Thymus (tissue), 11 donors: ENCODE measurements at regions not wholly inside any gene's neighbourhood (a gene's known extent, or its start where the extent isn't known, plus 50 kb on each side); places are given as distances from the start of the nearest gene placed in this dataset.

Source experiments
- DNase-seq, 9 donors: peaks; one replicate each; pipeline ENCODE4 v3.0.0-alpha.2; 2013; ENCODE audit warnings: low spot score in 9 of 9, low read depth in 6 of 9, missing footprints in 1 of 9
- H3K27ac ChIP-seq, 2 donors: one replicate each; pipeline ENCODE4 v1.5.1; 2013; ENCODE audit warnings: control low read depth in 1 of 2, low read depth in 1 of 2, low read length in 1 of 2, mild to moderate bottlenecking in 1 of 2, moderate library complexity in 1 of 2
- H3K27me3 ChIP-seq, 2 donors: one replicate each; pipeline ENCODE4 v1.5.1; 2013; ENCODE audit warnings: low read length in 1 of 2; ENCODE audit not compliant: control insufficient read depth in 2 of 2, insufficient read depth in 1 of 2
- H3K36me3 ChIP-seq, 2 donors: one replicate each; pipeline ENCODE4 v1.5.1; 2013; ENCODE audit warnings: low read length in 1 of 2, mild to moderate bottlenecking in 1 of 2, moderate library complexity in 1 of 2; ENCODE audit not compliant: control insufficient read depth in 2 of 2, insufficient read depth in 2 of 2
- H3K4me1 ChIP-seq, 2 donors: one replicate each; pipeline ENCODE4 v1.5.1; 2013; ENCODE audit warnings: low read length in 2 of 2; ENCODE audit not compliant: control insufficient read depth in 2 of 2, insufficient read depth in 2 of 2
- H3K4me3 ChIP-seq, 2 donors: one replicate each; pipeline ENCODE4 v1.5.1; 2013; ENCODE audit warnings: low read length in 2 of 2, control low read depth in 1 of 2, mild to moderate bottlenecking in 1 of 2
- H3K9me3 ChIP-seq, 2 donors: one replicate each; pipeline ENCODE4 v1.5.1; 2013; ENCODE audit warnings: low read length in 1 of 2, mild to moderate bottlenecking in 1 of 2; ENCODE audit not compliant: control insufficient read depth in 2 of 2, insufficient read depth in 1 of 2
- WGBS: extraction: QIAGEN DNeasy Blood & Tissue Kit; methylation state at CpG from one replicate; pipeline ENCODE4 v1.1.7; 2013; 5-methylcytosine and 5-hydroxymethylcytosine counted together
- donor health status: healthy.

- H3K4me3 ChIP-seq = no peak overlapping the region
- no peak overlapping the region for H3K27ac ChIP-seq
- H3K36me3 ChIP-seq = peaks cover 0 to 5% of the 10 kb centered on the region in 2 donors
- 99% methylated on average over 4 of the region's 4 CpGs for WGBS
- H3K27me3 ChIP-seq = no peaks in the 10 kb centered on the region
- no peaks in the 10 kb centered on the region for H3K4me1 ChIP-seq
- DNase-seq = no peak
- H3K9me3 ChIP-seq = peaks cover 0 to 3% of the 10 kb centered on the region in 2 donors
Measured at GRCh38 chr14:71464840-71465239, 467.4 kb upstream of the RGS6 start.

DNA sequence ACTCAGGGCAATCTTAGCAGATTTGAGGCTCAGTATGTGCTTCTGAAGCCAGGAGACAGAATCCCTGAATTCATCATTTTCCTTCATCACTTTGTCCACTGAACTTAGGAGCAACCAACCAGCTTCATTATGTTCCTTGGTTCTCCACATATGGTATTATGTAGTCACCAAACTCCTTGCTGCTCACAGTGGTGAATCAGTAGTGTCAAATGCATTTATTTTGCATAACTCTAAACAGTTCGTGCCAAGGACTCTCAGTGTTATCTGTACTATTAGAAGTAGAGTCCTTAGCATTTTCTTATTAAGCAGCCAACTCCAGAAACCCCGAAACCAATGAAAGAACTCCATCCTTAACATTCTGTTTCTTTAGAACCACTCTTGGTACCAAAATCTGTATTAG lies 466.9 kb upstream of the RGS6 start:
- no peak for DNase-seq
- H3K9me3 ChIP-seq = peaks cover 0 to 3% of the 10 kb centered on the region in 2 donors
- no peaks in the 10 kb centered on the region for H3K27me3 ChIP-seq
- no peaks in the 10 kb centered on the region for H3K4me1 ChIP-seq
- 96% methylated on average over 2 of the region's 2 CpGs for WGBS
- peaks cover 0 to 5% of the 10 kb centered on the region in 2 donors for H3K36me3 ChIP-seq
- H3K27ac ChIP-seq = no peak overlapping the region
- no peak overlapping the region for H3K4me3 ChIP-seq

- H3K4me1 ChIP-seq = no peaks in the 10 kb centered on the region
- WGBS = over 99% methylated on average over 3 of the region's 3 CpGs
- no peak for DNase-seq
- H3K4me3 ChIP-seq = no peak overlapping the region
- H3K9me3 ChIP-seq = peaks cover 0 to 3% of the 10 kb centered on the region in 2 donors
- H3K27ac ChIP-seq = no peak overlapping the region
- no peaks in the 10 kb centered on the region for H3K27me3 ChIP-seq
- H3K36me3 ChIP-seq = no peaks in the 10 kb centered on the region
Measured at GRCh38 chr14:71466251-71466650, 466.0 kb upstream of the RGS6 start.

- WGBS = 98% methylated on average over 4 of the region's 4 CpGs
- Histone ChIP-seq H3K27me3 (no peaks in the 10 kb centered on the region), H3K4me1 (no peaks in the 10 kb centered on the region), H3K9me3 (peaks cover 0 to 3% of the 10 kb centered on the region in 2 donors), H3K27ac (no peak overlapping the region), H3K36me3 (no peaks in the 10 kb centered on the region), H3K4me3 (no peak overlapping the region)
- no peak for DNase-seq
Measured at GRCh38 chr14:71466946-71467345, 465.3 kb upstream of the RGS6 start.

DNA sequence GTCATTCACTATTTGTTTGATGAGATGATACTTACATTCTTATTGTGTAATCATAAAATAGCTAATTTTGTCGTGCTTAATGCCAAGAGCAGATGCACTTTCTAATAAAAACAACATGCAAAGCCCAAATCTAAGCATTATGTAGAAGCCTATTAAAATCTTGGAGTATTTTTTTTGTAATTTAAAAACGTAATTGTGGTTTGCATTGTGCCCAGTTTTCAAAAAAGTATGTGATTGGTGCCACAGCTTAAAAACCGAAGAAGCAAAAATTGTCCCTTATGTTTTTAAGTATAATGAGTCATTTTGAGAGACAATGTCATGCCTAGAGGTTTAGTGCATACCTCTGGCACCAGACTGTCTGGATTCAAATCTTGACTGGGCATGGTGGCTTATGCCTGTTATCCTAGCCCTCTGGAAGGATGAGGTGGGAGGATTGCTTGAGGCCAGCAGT lies 464.8 kb upstream of the RGS6 start:
- Histone ChIP-seq H3K9me3 (peaks cover 0 to 3% of the 10 kb centered on the region in 2 donors), H3K27me3 (no peaks in the 10 kb centered on the region), H3K27ac (no peak overlapping the region), H3K36me3 (no peaks in the 10 kb centered on the region), H3K4me1 (no peaks in the 10 kb centered on the region), H3K4me3 (no peak overlapping the region)
- DNase-seq = no peak
- 92% methylated on average over 3 of the region's 3 CpGs for WGBS

DNA sequence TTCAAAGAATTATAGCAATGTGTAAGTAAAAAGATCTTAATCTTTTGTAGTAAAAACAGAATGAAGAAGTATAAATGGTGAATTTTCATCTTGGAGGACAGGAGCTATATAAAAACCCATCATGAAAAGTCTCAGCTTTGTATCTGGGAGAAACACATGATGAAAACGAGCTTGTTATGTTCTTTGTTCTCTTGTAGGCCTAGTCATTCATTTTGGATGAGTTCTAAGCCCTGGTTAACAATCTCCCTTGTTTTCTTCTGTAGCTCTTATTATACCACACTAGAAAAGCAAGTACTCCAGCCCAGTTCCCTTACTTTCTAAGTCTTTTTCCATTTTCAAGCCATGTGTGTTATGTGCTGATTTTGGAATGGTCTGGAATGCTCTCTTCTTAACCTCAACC lies 463.5 kb upstream of the RGS6 start:
- no peak for DNase-seq
- 88% methylated on average over 1 of the region's 1 CpG for WGBS
- peaks cover 0 to 2% of the 10 kb centered on the region in 2 donors for H3K9me3 ChIP-seq
- H3K36me3 ChIP-seq = no peaks in the 10 kb centered on the region
- H3K4me3 ChIP-seq = no peak overlapping the region
- no peaks in the 10 kb centered on the region for H3K4me1 ChIP-seq
- no peak overlapping the region for H3K27ac ChIP-seq
- no peaks in the 10 kb centered on the region for H3K27me3 ChIP-seq

- Histone ChIP-seq H3K27me3 (no peaks in the 10 kb centered on the region), H3K9me3 (no peaks in the 10 kb centered on the region), H3K4me3 (no peak overlapping the region), H3K27ac (no peak overlapping the region), H3K36me3 (no peaks in the 10 kb centered on the region), H3K4me1 (no peaks in the 10 kb centered on the region)
- no peak for DNase-seq
- 96% methylated on average over 6 of the region's 6 CpGs for WGBS
Measured at GRCh38 chr14:71469643-71470335, 462.4 kb upstream of the RGS6 start.

- 95% methylated on average over 6 of the region's 6 CpGs for WGBS
Measured at GRCh38 chr14:71471634-71472355, 460.4 kb upstream of the RGS6 start.

More at GRCh38 chr14:71471634-71472355, 460.4 kb upstream of the RGS6 start:
- Histone ChIP-seq H3K4me3 (no peak overlapping the region), H3K27me3 (no peaks in the 10 kb centered on the region), H3K9me3 (no peaks in the 10 kb centered on the region), H3K4me1 (peaks cover 4 to 5% of the 10 kb centered on the region in 2 donors), H3K27ac (no peak overlapping the region), H3K36me3 (no peaks in the 10 kb centered on the region)
- DNase-seq = no peak
